ENCODE measurements at regions not wholly inside any gene's neighbourhood (a gene's known extent, or its start where the extent isn't known, plus 50 kb on each side); places are given as distances from the start of the nearest gene placed in this dataset.
"Not testable (repeated sequence)": the region's sequence is repeated elsewhere in the genome, so short reads cannot be mapped to it uniquely, and the experiment has no call there.

DNA sequence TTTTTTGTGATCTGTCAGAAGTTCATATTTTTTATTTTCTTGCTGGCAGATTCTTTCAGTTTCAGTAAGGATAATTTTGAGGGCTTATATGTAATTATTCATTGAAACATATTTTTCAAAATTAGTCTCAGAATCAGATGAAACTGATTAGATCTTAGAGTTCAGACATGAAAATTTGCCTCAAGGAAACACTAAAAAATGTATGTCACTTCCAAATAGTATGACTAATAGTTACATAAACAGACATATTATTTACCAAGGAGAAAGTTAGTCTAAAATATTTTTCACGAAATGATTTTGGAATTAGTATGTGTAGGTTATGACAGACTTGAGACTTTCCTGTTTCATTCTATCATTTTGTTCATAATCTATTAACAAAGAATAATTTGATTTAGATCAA, 628.6 kb downstream of the CCDC85A start:
- no peak for DNase-seq

DNA sequence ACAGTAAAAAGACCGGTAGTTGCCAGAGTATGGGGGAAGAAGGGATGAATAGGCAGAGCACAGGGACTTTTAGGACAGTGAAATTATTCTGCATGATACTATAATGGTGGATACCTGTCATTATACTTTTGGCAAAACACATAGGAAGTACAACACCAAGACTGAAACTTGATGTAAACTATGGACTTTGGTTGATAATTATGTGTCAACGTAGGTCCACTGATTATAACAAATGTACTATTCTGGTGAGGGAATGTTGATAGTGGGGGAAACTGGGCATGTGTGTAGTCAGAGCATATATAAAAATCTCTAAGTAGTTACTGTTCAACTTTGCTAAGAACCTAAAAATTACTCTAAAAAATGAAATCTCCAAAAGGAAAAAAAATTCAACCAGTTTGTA, 629.7 kb downstream of the CCDC85A start:
- DNase-seq, result no peak

- no peak for DNase-seq
These were observed 632.9 kb downstream of the CCDC85A start for GRCh38 chr2:56816666-56817065.

DNA sequence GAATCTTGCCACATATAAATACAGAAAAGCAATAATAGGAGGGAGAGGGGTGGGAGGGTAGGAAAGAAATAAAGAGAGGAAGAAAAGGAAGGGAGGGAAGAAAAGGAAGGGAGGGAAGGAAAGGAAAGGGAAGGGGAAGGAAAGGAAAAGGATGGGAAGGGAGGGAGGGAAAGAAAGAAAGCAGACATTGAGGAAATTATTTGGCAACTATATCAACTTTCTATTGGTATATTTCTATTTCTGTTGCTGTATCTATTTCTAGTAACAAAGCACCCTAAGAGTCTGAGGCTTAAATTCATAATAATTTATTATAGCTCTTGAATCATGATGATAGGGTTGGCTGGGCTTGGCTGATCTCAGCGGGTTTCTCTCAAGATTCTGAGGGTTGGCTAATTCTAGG, 648.0 kb downstream of the CCDC85A start:
- no peak for DNase-seq

DNA sequence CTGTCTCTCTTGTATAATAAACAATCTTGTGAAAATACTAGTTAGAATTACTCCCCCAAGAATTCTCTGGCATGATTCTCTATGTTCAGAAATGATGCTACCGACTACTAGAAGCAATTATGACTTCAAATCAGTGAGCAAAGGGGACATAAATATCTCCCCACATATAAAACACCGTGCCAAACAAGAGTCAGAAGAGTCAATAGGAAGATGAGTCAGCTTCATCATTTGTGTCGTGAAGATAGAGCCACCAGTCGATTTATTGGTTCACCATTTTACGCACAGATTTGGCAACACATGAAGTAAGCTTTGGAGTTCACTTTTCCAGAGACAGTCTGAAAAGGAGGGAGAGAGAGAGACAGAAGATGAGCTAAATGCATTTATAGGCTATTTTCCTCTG, 650.9 kb downstream of the CCDC85A start:
- no peak for DNase-seq

- not testable (repeated sequence) for DNase-seq
These were observed 656.2 kb downstream of the CCDC85A start for GRCh38 chr2:56840009-56840408.

GRCh38 chr2:56860991-56861390, 677.2 kb downstream of the CCDC85A start:
- no peak for DNase-seq

- no peak for DNase-seq
These were observed 687.9 kb downstream of the CCDC85A start for GRCh38 chr2:56871644-56872043.

GRCh38 chr2:56874717-56875116, 690.9 kb downstream of the CCDC85A start:
- DNase-seq, result no peak

DNA sequence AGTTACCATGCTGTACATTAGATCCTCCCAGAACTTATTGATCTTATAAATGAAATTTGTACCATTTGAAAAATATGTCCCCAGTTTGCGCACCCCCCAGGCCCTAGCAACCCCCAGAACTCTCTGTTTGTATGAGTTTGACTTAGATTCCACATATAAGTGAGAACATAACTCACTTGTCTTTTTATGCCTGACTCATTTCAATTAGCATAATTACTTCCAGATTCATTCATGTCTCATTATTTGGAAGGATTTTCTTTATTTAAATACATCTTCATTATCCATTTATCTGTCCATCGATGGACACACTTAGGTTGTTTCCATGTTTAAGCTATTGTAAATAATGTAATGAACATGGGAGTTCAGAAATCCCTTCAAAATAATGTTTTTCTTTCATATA, 705.9 kb downstream of the CCDC85A start:
- DNase-seq, result no peak

- no peak for DNase-seq
These were observed 708.6 kb downstream of the CCDC85A start for GRCh38 chr2:56892382-56892781.

DNA sequence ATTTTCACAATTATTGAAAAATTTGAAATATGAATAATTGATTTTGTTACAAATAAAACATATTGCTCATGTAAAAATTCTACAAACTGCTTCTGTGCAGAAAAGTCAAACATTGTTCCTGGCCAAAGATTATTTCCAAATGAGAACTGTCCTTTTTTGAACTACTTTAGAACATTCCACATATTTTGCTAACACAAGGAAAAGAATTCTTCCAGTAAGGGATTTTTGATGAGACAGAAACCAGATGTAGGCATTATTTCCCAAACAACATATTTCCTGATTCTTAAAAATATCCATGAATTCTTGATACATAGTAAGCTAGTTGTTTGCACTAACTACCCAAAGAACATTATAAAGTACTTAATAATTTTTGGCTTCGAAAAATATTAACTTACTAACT, 715.2 kb downstream of the CCDC85A start:
- no peak for DNase-seq

GRCh38 chr2:56912490-56912889, 728.7 kb downstream of the CCDC85A start:
- no peak for DNase-seq

GRCh38 chr2:56918790-56919189, 735.0 kb downstream of the CCDC85A start:
- no peak for DNase-seq

- DNase-seq, result no peak
These were observed 750.2 kb downstream of the CCDC85A start for GRCh38 chr2:56933976-56934375.

GRCh38 chr2:56934866-56935265, 751.1 kb downstream of the CCDC85A start:
- DNase-seq, result no peak

- no peak for DNase-seq
These were observed 756.3 kb downstream of the CCDC85A start for GRCh38 chr2:56940054-56940453.

DNA sequence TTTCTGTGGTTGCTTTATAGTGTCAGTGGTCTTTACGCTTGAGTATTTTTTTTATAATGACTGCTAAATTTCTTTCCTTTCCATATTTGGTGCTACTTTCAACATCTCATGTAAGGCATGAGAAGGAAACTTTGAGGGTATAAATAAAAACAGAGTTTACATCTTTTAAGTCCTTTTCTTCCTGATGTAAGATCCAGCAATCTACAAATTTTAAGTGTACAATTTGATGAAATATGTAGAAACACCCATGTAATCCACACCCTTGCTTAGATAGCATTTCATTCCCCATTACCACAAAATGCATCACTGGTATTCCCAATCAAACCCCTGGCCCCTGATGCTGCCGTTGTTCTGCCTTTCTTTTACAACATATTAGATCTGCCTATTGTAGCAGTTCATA, 769.1 kb downstream of the CCDC85A start:
- DNase-seq, result no peak

DNA sequence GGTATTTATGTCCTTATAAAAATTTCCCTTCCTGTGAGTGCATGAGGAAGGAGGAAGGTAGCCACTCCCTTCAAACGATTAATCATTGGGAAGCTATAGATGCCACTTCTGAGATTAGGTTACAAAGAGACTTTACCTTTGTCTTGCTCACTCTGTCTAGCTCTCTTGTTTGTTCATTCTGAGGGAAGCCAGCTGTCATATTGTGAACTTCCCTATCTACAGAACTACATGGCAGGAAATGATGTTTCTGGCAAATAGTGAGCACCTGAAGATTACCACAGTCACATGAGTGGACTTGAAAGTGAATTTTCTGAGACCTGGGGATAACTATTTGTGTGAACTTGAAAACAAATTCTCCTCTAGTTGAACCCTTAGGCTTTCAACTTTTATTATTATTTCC, 776.8 kb downstream of the CCDC85A start:
- no peak for DNase-seq

DNA sequence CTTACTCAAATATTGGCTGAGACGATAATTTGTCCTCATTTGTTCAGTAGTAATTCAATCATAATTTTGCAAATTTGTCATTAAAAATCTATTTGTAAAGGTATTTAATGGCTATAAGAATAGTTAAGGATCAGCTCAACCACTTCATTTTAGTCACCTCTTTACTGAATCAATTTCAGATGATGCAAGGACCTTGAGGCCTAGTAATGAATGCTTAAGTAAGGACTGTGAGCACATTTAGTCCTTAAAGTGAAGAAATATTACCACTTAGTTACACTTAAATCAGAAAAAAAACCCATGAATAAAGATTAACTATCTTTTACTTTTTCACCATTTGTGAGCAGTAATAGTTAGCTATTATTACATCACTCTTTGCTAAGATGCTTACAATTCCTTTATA, 778.9 kb downstream of the CCDC85A start:
- DNase-seq, result no peak

DNA sequence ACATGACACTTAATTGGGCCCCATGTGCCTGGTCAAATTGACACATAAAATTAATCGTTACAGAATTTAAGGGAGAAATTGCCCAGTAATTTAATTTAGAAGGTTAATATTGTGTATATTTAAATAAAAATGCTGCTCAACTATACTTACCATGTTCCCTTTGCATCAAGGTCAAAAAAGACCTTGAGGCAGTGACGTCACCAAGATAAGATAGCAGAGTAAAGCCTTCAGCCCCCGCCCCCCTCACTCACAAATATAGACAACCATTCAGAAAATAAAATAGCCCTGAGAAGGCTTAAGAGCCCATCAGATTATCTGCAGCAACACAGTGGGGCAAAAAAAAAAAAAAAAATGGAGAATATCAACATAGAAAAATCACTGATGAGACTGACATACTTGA, 785.7 kb downstream of the CCDC85A start:
- DNase-seq, result no peak

- no peak for DNase-seq
These were observed 787.7 kb downstream of the CCDC85A start for GRCh38 chr2:56971383-56971974.

GRCh38 chr2:56981554-56981953, 797.8 kb downstream of the CCDC85A start:
- no peak for DNase-seq

GRCh38 chr2:56985609-56986008, 801.8 kb downstream of the CCDC85A start:
- DNase-seq, result no peak

GRCh38 chr2:57022496-57022895, 838.7 kb downstream of the CCDC85A start:
- DNase-seq, result no peak

All from suppressor macrophage treated with lipopolysaccharide for 1 hour (primary cell).